K562 (cell line): ENCODE measurements at regions not wholly inside any gene's neighbourhood (a gene's known extent, or its start where the extent isn't known, plus 50 kb on each side); places are given as distances from the start of the nearest gene placed in this dataset.

Experiments used
- ATAC-seq: fragments of 200-7000 bp; cut with Tn5 transposase; 3 replicates; pipeline ENCODE4 v1.9.1; 2020; ENCODE audit warnings: moderate library complexity
- BruUV-seq: library from RNA; stranded (reverse); fragments of 400-500 nt; replicated peaks from 2 replicates; lab custom pipeline; 2021; lab: Mats Ljungman, UMichigan
- CTCF ChIA-PET: fragments of 300-600 bp; formaldehyde crosslinking; extraction: SDS; loops from one replicate; lab custom pipeline; 2021; ENCODE audit warnings: low intra/inter-chr PET ratio; lab: Yijun Ruan, JAX
- POLR2A ChIA-PET: fragments of 300-600, 350-650 bp; sonication (Branson Sonifier 250); formaldehyde crosslinking; extraction: SDS; loops from one replicate; lab custom pipeline; 2021; ENCODE audit warnings: antibody characterized with exemption, inconsistent platforms; lab: Yijun Ruan, JAX
- DNase-seq, 4 experiments: peaks; one replicate each; pipeline versions ENCODE4 v3.0.0 to v3.0.0-alpha.2; 2011 to 2018; ENCODE audit warnings: low spot score in 3 of 4, mixed read lengths in 3 of 4; ENCODE audit errors: extremely low read depth in 1 of 4
- FAIRE-seq: peaks from 2 replicates; lab custom pipeline; 2011; peaks lifted over from hg19 to GRCh38; lab: Jason Lieb, UNC
- H2AFZ ChIP-seq: 2 replicates; pipeline ENCODE4 v1.6.0; 2011; ENCODE audit warnings: low read depth, low read length, control low read depth, inconsistent platforms
- H3K27ac ChIP-seq: fragments of 200-600 bp; 3 replicates; pipeline ENCODE4 v1.8.0; 2011; ENCODE audit warnings: low read depth, mild to moderate bottlenecking, control low read depth, inconsistent platforms, low read length, moderate library complexity, mixed read lengths; ENCODE audit errors: extremely low read depth
- H3K27me3 ChIP-seq, 2 experiments: fragments of 300-600 bp in 1 of 2; 2 replicates in 1 of 2; 3 replicates in 1 of 2; pipeline versions ENCODE4 v1.6.0 to v1.8.0; 2011; ENCODE audit warnings: inconsistent platforms in 2 of 2, low read length in 2 of 2, mild to moderate bottlenecking in 1 of 2, mixed read lengths in 1 of 2, moderate library complexity in 1 of 2; ENCODE audit not compliant: control insufficient read depth in 2 of 2, insufficient read depth in 2 of 2
- H3K36me3 ChIP-seq: fragments of 300-600 bp; 3 replicates; pipeline ENCODE4 v1.8.0; 2011; ENCODE audit warnings: mild to moderate bottlenecking, low read length, inconsistent platforms; ENCODE audit not compliant: control insufficient read depth, insufficient read depth
- H3K4me1 ChIP-seq, 2 experiments: fragments of 200-600 bp in 1 of 2; replicated peaks in 1 of 2; 2 replicates in 1 of 2; 3 replicates in 1 of 2; pipeline versions ENCODE4 v1.5.1 to v1.8.0; 2011; ENCODE audit warnings: inconsistent platforms in 2 of 2, low read length in 2 of 2, mild to moderate bottlenecking in 1 of 2, mixed read lengths in 1 of 2, moderate library complexity in 1 of 2; ENCODE audit not compliant: control insufficient read depth in 2 of 2, insufficient read depth in 2 of 2
- H3K4me2 ChIP-seq: 2 replicates; pipeline ENCODE4 v1.6.1; 2011; ENCODE audit warnings: low read length, control low read depth, inconsistent platforms, mixed read lengths; ENCODE audit not compliant: insufficient read depth
- H3K4me3 ChIP-seq: fragments of 200-600 bp; sonication (generic), shearing (Covaris generic); 2 replicates; pipeline ENCODE4 v1.5.1; 2016; ENCODE audit warnings: control low read depth, inconsistent platforms
- H3K79me2 ChIP-seq: fragments of 200-600 bp; 3 replicates; pipeline ENCODE4 v1.8.0; 2011; ENCODE audit warnings: low read length, inconsistent platforms; ENCODE audit not compliant: control insufficient read depth, insufficient read depth
- H3K9ac ChIP-seq, 2 experiments: 2 replicates each; pipeline versions ENCODE4 v1.6.0 to v1.6.1; 2011; ENCODE audit warnings: low read depth in 2 of 2, low read length in 2 of 2, control low read depth in 1 of 2, inconsistent platforms in 1 of 2, mild to moderate bottlenecking in 1 of 2, mixed read lengths in 1 of 2; ENCODE audit not compliant: insufficient read depth in 1 of 2
- H3K9me1 ChIP-seq: one replicate; pipeline ENCODE4 v1.6.0; 2011; ENCODE audit warnings: inconsistent platforms, mild to moderate bottlenecking, low read length, moderate library complexity; ENCODE audit not compliant: control insufficient read depth, insufficient read depth
- H3K9me3 ChIP-seq: replicated peaks from 2 replicates; pipeline ENCODE4 v1.5.1; 2011; ENCODE audit warnings: low read depth, low read length, inconsistent platforms; ENCODE audit not compliant: control insufficient read depth, insufficient read depth
- H4K20me1 ChIP-seq: replicated peaks from 2 replicates; pipeline ENCODE4 v1.6.1; 2011; ENCODE audit warnings: low read length, inconsistent platforms, mixed read lengths; ENCODE audit not compliant: control insufficient read depth, insufficient read depth
- LEF1 ChIP-seq: fragments of 450-650 bp; IDR thresholded peaks from 2 replicates; pipeline ENCODE4 v1.6.1; 2016; ENCODE audit warnings: mild to moderate bottlenecking
- NR4A1 ChIP-seq, 2 experiments: fragments of 250-450 bp in 1 of 2; fragments of 450-650 bp in 1 of 2; sonication (Bioruptor Pico) in 1 of 2; IDR thresholded peaks; 2 replicates each; pipeline versions ENCODE4 v1.4.0 to v1.6.1; 2016 to 2020; ENCODE audit warnings: mild to moderate bottlenecking in 2 of 2, missing compliant biosample characterization in 1 of 2, missing genetic modification characterization in 1 of 2, moderate library complexity in 1 of 2
- PML ChIP-seq: IDR thresholded peaks from 2 replicates; pipeline ENCODE4 v1.6.1; 2012; ENCODE audit warnings: low read length, inconsistent platforms
- RCOR1 ChIP-seq, 2 experiments: IDR thresholded peaks; 2 replicates each; pipeline ENCODE4 v1.6.1; 2012; ENCODE audit warnings: low read depth in 2 of 2, low read length in 2 of 2, borderline replicate concordance in 1 of 2, improper control_type of control experiment in 1 of 2
- RUNX1 ChIP-seq: sonication (generic); IDR thresholded peaks from 2 replicates; pipeline ENCODE4 v1.6.1; 2016; ENCODE audit warnings: antibody characterized with exemption, low read depth
- SMAD3 ChIP-seq: fragments of 450-650 bp; formaldehyde crosslinking; conservative IDR thresholded peaks from 2 replicates; pipeline ENCODE4 v1.4.0; 2020; ENCODE audit warnings: mild to moderate bottlenecking
- XRCC3 ChIP-seq: fragments of 450-650 bp; IDR thresholded peaks from 2 replicates; pipeline ENCODE4 v1.6.1; 2017; ENCODE audit warnings: mild to moderate bottlenecking, moderate library complexity
- ZBTB7A ChIP-seq: IDR thresholded peaks from 2 replicates; pipeline ENCODE4 v1.6.1; 2011; ENCODE audit warnings: low read depth, mild to moderate bottlenecking, low read length, moderate library complexity, borderline replicate concordance; ENCODE audit not compliant: control insufficient read depth
- ZNF324 ChIP-seq: fragments of 250-450 bp; sonication (Bioruptor Pico); IDR thresholded peaks from 2 replicates; pipeline ENCODE4 v1.4.0; 2020; ENCODE audit warnings: mild to moderate bottlenecking
- WGBS: fragments of 100-300 bp; shearing (Covaris generic); methylation state at CpG from one replicate; pipeline ENCODE4 v1.1.6; 2016; ENCODE audit warnings: low coverage, mixed read lengths; ENCODE audit not compliant: insufficient coverage; ENCODE audit errors: missing lambda C conversion rate; 5-methylcytosine and 5-hydroxymethylcytosine counted together
- in situ Hi-C: fragments of 300-500 bp; cut with MboI; formaldehyde crosslinking; loops from 4 replicates; pipeline ENCODE4 v1.15.0; 2018; ENCODE audit warnings: inconsistent platforms, mixed read lengths
- intact Hi-C: fragments of 100-400 bp; cut with micrococcal nuclease; formaldehyde crosslinking; loops from 2 replicates; pipeline ENCODE4 v1.14.2; 2022

GRCh38 chr13:53560556-53560955, 531.9 kb downstream of the OLFM4 start:
- DNase-seq = no peak
- no peak for FAIRE-seq
- WGBS = 0% methylated on average over 1 of the region's 1 CpG
- Histone ChIP-seq H3K9me3 (no peaks in the 10 kb centered on the region), H4K20me1 (no peaks in the 10 kb centered on the region), H3K9me1 (no peaks in the 10 kb centered on the region), H3K36me3 (no peaks in the 10 kb centered on the region), H2AFZ (no peak overlapping the region), H3K4me1 (no peaks in the 10 kb centered on the region), H3K4me2 (no peak overlapping the region), H3K79me2 (no peaks in the 10 kb centered on the region), H3K4me3 (no peak overlapping the region), H3K9ac (no peak overlapping the region), H3K27ac (no peak overlapping the region), H3K27me3 (no peaks in the 10 kb centered on the region)
- POLR2A ChIA-PET = no interaction called here
- intact Hi-C loops = no loop called here
- in situ Hi-C loops = no loop called here
- TF ChIP-seq ZNF324 (CRISPR knock-in tag) (no peak), NR4A1 (CRISPR knock-in tag; IDR thresholded peaks at IDR 0.05) (no peak), NR4A1 (tag; IDR thresholded peaks at IDR 0.05) (no peak), PML (no peak), RUNX1 (no peak), SMAD3 (no peak), LEF1 (no peak), XRCC3 (no peak), ZBTB7A (no peak), RCOR1 (IDR thresholded peaks at IDR 0.05; ENCODE audit: borderline replicate concordance in 1 of 2, low read depth in 2 of 2, low read length in 2 of 2) (no peak)
- ATAC-seq = no peak
- CTCF ChIA-PET = no interaction called here
- no TSS peak for BruUV-seq
